ENCODE measurements at regions not wholly inside any gene's neighbourhood (a gene's known extent, or its start where the extent isn't known, plus 50 kb on each side); places are given as distances from the start of the nearest gene placed in this dataset.

GRCh38 chr12:46935271-46935847 lies 109.6 kb upstream of the SLC38A4 start:
- no peaks in the 10 kb centered on the region for H3K9me3 ChIP-seq
- H3K27ac ChIP-seq, result no peak overlapping the region
- ChIA-PET POLR2A (no interaction called here), CTCF (interaction anchor here (1.3 to 7.8 kb wide), 7 partner anchors 8 to 863 kb away, joined by 3 to 40 read pairs (median 9); no protein-coding TSS in a partner anchor)
- TF ChIP-seq CHD4 (IDR thresholded peaks at IDR 0.05; ENCODE audit: borderline replicate concordance), result no peak
- TF ChIP-seq NFE2L2 (conservative IDR thresholded peaks at IDR 0.05; ENCODE audit: low read length), result no peak
- TF ChIP-seq CHD2 (IDR thresholded peaks at IDR 0.05; ENCODE audit: low read length, partially characterized antibody), result no peak
- no peak for TF ChIP-seq E2F6 (IDR thresholded peaks at IDR 0.05; ENCODE audit: borderline replicate concordance, low read depth)
- TF ChIP-seq GATA3 (IDR thresholded peaks at IDR 0.05; ENCODE audit: borderline replicate concordance), result no peak
- TF ChIP-seq ZC3H11A (IDR thresholded peaks at IDR 0.05), result no peak
- no peak for TF ChIP-seq SMC3 (IDR thresholded peaks at IDR 0.05)
- no peak for TF ChIP-seq NPAS2 (CRISPR knock-in tag; IDR thresholded peaks at IDR 0.05; ENCODE audit: borderline replicate concordance)
- no peak for TF ChIP-seq MYC (IDR thresholded peaks at IDR 0.05; ENCODE audit: borderline replicate concordance, low read length)
- no peak for TF ChIP-seq CEBPB (IDR thresholded peaks at IDR 0.05)
- no peak for TF ChIP-seq KDM1A (IDR thresholded peaks at IDR 0.05; ENCODE audit: low read depth)
- no peak for TF ChIP-seq NR3C1 (IDR thresholded peaks at IDR 0.05)
- TF ChIP-seq RARB (CRISPR knock-in tag; IDR thresholded peaks at IDR 0.05), result no peak
- TF ChIP-seq JUNB (IDR thresholded peaks at IDR 0.05), result no peak
- TF ChIP-seq FOSB (CRISPR knock-in tag; IDR thresholded peaks at IDR 0.05), result no peak
- no peak for TF ChIP-seq HES2 (IDR thresholded peaks at IDR 0.05)
- TF ChIP-seq TP53 (CRISPR knock-in tag; IDR thresholded peaks at IDR 0.05), result no peak
- no peak for TF ChIP-seq USF2 (IDR thresholded peaks at IDR 0.05)
- TF ChIP-seq RCOR1 (IDR thresholded peaks at IDR 0.05; ENCODE audit: low read depth, low read length), result no peak
- H3K4me1 ChIP-seq, result peaks cover 9% of the 10 kb centered on the region; the same call in 2 of the 3 replicates
- no peak overlapping the region for H3K4me2 ChIP-seq
- DNase-seq (ENCODE audit: low read depth in 1 of 2, low spot score in 1 of 2), result no peak
- WGBS (ENCODE audit: missing lambda C conversion rate), result 58% methylated on average over 3 of the region's 3 CpGs
- no peak for ATAC-seq
- no peak overlapping the region for H3K4me3 ChIP-seq
- no peak for FAIRE-seq

- no peak overlapping the region for H3K4me3 ChIP-seq
- ATAC-seq (no peak), DNase-seq (ENCODE audit: low read depth in 1 of 2, low spot score in 1 of 2) (no peak), FAIRE-seq (no peak)
- TF ChIP-seq CEBPB (IDR thresholded peaks at IDR 0.05) (no peak), BHLHE40 (IDR thresholded peaks at IDR 0.05; ENCODE audit: low read depth, low read length) (no peak), HES2 (IDR thresholded peaks at IDR 0.05) (no peak), KDM1A (IDR thresholded peaks at IDR 0.05; ENCODE audit: low read depth) (no peak), ZC3H11A (IDR thresholded peaks at IDR 0.05) (no peak), CTCF (IDR thresholded peaks at IDR 0.05) (no peak), BCL3 (IDR thresholded peaks at IDR 0.05) (no peak)
- peaks cover 9% of the 10 kb centered on the region; the same call in 2 of the 3 replicates for H3K4me1 ChIP-seq
- CTCF ChIA-PET, result interaction anchor here (2.6 to 7.8 kb wide), 3 partner anchors 10 to 811 kb away, joined by 9 to 40 read pairs (median 19); no protein-coding TSS in a partner anchor
- no peaks in the 10 kb centered on the region for H3K9me3 ChIP-seq
- no peak overlapping the region for H3K4me2 ChIP-seq
- H3K27ac ChIP-seq, result no peak overlapping the region
- POLR2A ChIA-PET, result no interaction called here
- WGBS (ENCODE audit: missing lambda C conversion rate), result 33% methylated on average over 2 of the region's 2 CpGs
Measured at GRCh38 chr12:46936042-46936441, 110.2 kb upstream of the SLC38A4 start.
